GM18951 (cell line): ENCODE measurements at regions not wholly inside any gene's neighbourhood (a gene's known extent, or its start where the extent isn't known, plus 50 kb on each side); places are given as distances from the start of the nearest gene placed in this dataset.

ENCODE experiments used
- POLR2A ChIP-seq: IDR thresholded peaks from 4 replicates; pipeline ENCODE4 v1.6.1; 2011; ENCODE audit warnings: mild to moderate bottlenecking; ENCODE audit not compliant: insufficient read length, insufficient read depth; ENCODE audit errors: extremely low read depth
- in situ Hi-C: fragments of 300-500 bp; cut with MboI; formaldehyde crosslinking; loops from one replicate; pipeline ENCODE4 v1.12.0; 2022; ENCODE audit warnings: low sequenced_read_pairs, mixed read lengths, inconsistent platforms; ENCODE audit not compliant: unreplicated experiment

DNA sequence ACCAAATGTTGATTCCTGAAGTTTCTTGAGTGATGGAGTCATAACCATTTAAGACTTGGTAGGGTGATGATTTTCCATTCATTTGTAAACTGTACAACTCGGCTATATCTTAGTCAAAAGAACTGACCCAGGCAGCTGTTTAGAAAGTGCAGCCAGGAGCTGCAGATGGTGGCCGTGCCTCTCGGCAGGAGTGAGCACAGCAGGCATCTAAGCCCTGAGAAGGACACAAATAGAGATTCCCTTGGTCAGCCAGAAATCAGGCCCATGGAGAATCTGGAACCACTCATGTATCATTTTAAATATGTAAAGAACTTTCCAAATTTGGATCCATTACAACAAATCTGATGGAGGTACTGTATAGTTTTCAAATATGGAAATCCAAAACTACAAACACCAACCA is 177.0 kb upstream of the AKR1E2 start:
- TF ChIP-seq POLR2A, result no peak
- in situ Hi-C loops, result no loop called here

DNA sequence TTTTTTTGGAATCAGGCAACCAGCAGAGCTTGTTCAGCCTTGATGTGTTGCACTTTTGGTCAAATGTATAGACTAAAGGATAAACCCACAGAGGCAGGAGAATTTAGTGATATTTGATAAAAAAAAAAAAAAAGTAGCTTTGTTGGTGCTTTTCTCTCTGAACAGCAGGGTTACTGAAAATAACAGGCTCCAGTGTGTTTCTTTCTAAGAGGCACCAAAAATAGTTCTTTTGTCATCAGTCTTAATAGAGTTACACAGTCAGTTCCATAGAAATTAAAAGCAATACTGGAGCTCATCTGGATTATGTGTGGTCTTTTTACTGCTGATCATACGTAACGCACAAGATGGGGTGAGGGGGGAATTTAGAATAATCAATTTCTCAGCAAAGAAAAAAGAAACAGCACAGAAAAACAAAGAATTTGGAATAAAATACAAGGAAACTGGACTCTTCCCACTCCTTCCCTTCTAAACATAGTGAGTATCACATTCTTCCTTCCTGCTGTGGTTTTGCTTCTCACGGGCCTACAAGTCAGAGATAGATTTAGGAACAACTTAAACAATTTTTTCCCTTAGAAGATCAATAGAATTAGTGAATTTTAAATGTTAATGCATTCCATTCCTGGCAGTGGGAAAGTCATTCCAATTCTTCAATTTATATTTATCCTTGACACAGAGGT is 178.8 kb upstream of the AKR1E2 start:
- in situ Hi-C loops, result no loop called here
- TF ChIP-seq POLR2A, result no peak

DNA sequence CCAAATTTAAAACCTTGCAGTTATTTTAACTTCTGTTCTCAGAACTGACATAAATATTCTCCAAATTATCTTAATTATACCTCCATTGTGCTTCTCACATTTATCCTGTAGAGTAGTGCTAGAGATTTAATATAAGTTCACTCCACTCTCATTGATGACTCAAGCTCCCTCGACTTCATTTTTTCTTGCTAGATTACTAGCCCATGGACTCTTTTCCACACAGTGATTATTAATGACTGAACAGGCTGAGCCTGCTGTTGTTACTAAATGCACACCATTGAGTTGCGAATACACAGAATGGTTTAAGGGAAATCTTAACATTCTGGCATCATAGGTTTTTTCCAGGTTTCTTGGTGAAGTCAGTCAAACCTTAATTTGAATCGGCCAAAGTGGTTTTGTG is 179.5 kb upstream of the AKR1E2 start:
- TF ChIP-seq POLR2A, result no peak

DNA sequence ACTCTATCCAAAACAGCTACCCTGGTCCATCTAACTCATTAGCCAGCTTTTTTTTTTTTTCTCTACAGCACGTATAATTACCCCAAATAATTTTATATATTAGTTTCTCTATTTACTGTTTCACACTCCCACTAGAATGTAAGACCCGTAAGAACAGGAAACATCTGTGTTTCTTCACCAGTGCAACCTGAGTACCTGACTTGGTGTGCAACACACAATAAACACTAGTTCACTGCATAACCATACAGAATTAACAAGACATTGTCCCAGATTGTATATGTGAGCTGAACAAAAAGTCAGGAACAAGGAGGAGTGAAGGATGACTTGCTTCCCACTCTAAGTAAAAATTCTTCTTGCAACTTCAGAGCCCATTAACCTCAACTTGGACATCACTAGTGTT is 180.2 kb upstream of the AKR1E2 start:
- no peak for TF ChIP-seq POLR2A
- in situ Hi-C loops, result no loop called here

More for the DNA sequence above, 179.5 kb upstream of the AKR1E2 start:
- in situ Hi-C loops, result no loop called here

GRCh38 chr10:4643471-4643870 is 182.5 kb upstream of the AKR1E2 start:
- no peak for TF ChIP-seq POLR2A
- in situ Hi-C loops, result no loop called here

- in situ Hi-C loops, result no loop called here
- no peak for TF ChIP-seq POLR2A
Measured at GRCh38 chr10:4639960-4640359, 186.0 kb upstream of the AKR1E2 start.

DNA sequence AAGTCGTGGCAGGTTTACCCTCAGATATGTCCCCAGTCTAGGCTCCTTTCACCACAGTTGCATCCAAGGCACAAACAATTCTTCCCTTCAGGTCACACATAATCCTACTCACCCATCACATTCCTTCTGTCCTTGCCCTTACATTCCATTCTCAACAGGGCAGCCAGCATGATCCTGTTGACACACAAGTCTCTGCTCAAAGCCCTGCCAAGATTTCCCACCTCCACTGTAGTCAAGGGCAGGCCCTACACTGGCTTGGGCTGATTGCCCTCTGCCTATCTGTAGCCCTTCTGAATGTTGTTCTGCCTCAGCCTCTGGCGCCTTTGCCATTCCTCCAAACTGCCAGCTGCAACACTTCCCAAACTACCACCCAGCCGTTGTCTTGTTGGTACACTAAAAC is 187.9 kb upstream of the AKR1E2 start:
- in situ Hi-C loops, result no loop called here
- no peak for TF ChIP-seq POLR2A

DNA sequence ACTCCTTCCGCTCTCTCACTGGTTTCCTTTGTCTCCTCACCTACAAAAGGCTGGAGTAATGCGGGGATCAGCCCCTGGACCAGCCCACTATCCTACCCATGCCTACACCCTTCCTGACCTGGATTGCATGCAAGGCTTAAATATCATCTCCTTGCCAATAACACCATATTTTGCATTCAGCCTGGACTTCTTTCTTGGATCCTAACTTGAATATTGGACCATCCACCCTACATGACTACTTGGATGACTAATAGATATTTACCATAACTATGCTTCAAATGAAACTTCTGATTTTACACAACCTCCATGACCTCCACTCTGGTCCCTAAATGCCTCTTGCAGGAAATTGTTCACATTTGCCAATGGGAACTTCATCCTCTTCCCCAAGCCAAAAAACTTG is 188.3 kb upstream of the AKR1E2 start:
- no peak for TF ChIP-seq POLR2A
- in situ Hi-C loops, result no loop called here

GRCh38 chr10:4635883-4636282 is 190.1 kb upstream of the AKR1E2 start:
- no peak for TF ChIP-seq POLR2A
- in situ Hi-C loops, result no loop called here

GRCh38 chr10:4635388-4635787 is 190.6 kb upstream of the AKR1E2 start:
- in situ Hi-C loops, result no loop called here
- no peak for TF ChIP-seq POLR2A

DNA sequence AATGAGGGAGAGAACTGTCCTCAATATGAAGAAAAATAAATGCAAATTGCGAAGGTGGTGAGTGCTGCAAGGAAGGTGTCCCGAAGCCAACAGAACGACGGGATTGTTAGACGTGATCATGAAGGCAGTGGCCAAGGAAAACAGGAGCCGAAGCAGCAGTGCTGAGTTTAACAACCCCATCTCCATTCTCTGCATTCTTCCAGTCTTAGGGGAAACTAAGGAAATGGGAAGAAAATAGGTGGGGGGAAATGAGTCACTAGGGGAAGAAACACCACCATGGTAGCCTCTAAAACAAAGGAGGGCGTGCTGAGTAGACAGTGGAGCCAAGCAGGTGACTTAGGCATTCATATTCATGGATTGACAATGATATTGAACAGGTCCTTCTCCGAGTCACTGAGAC is 192.2 kb upstream of the AKR1E2 start:
- in situ Hi-C loops, result no loop called here
- TF ChIP-seq POLR2A, result no peak

GRCh38 chr10:4633186-4633585 is 192.8 kb upstream of the AKR1E2 start:
- in situ Hi-C loops, result no loop called here
- TF ChIP-seq POLR2A, result no peak

GRCh38 chr10:4632757-4633156 is 193.2 kb upstream of the AKR1E2 start:
- TF ChIP-seq POLR2A, result no peak
- in situ Hi-C loops, result no loop called here

- in situ Hi-C loops, result no loop called here
- no peak for TF ChIP-seq POLR2A
Measured at GRCh38 chr10:4626919-4627318, 199.1 kb upstream of the AKR1E2 start.
